Umbilical cord (tissue), 1 donor: ENCODE measurements at regions not wholly inside any gene's neighbourhood (a gene's known extent, or its start where the extent isn't known, plus 50 kb on each side); places are given as distances from the start of the nearest gene placed in this dataset.
"Not testable (repeated sequence)": the region's sequence is repeated elsewhere in the genome, so short reads cannot be mapped to it uniquely, and the experiment has no call there.

ENCODE experiments used
- DNase-seq: peaks from one replicate; pipeline ENCODE4 v3.0.0-alpha.2; 2015; ENCODE audit warnings: low spot score

GRCh38 chr6:84821314-84821713 is 56.9 kb upstream of the TBX18 start:
- not testable (repeated sequence) for DNase-seq

GRCh38 chr6:84816741-84817140 is 52.3 kb upstream of the TBX18 start:
- no peak for DNase-seq

GRCh38 chr6:84815896-84816735 is 51.7 kb upstream of the TBX18 start:
- DNase-seq, result peak; percentile 53
